Right lung (tissue), 2 donors: ENCODE measurements at regions not wholly inside any gene's neighbourhood (a gene's known extent, or its start where the extent isn't known, plus 50 kb on each side); places are given as distances from the start of the nearest gene placed in this dataset.

ENCODE experiments used
- DNase-seq, 2 donors: peaks; one replicate each; pipeline ENCODE4 v3.0.0-alpha.2; 2013

DNA sequence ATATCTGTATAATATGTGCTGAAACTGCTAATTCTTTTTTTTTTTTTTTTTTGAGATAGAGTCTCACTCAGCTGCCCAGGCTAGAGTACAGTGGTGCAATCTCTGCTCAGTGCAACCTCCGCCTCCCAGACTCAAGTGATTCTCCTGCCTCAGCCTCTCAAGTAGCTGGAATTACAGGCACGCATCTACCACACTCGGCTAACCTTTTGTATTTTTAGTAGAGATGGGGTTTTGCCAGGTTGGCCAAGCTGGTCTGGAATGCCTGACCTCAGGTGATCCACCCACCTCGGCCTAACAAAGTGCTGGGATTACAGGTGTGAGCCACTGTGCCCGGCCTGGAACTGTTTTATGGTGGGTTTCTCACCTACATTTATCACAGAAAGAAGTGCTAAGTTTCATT lies 307.8 kb upstream of the STT3B start:
- no peak for DNase-seq

DNA sequence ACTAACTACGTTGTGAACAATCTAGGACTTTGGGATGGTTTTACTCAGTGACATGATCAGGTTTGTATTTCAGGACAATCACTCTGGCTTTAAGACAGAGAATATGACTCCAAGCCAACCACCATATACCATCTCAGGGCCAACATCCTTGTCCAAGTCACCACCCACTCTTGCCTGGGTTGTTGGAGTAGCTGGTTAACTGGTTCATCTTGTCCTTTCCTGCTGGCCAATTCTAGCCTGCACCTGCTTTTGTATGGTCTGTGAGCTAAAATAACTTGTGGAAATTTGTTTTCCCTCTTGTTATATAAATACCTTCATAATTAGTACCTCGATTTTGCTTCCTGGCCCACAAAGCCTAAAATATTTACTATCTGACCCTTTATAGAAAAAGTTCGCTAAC lies 306.8 kb upstream of the STT3B start:
- no peak for DNase-seq

DNA sequence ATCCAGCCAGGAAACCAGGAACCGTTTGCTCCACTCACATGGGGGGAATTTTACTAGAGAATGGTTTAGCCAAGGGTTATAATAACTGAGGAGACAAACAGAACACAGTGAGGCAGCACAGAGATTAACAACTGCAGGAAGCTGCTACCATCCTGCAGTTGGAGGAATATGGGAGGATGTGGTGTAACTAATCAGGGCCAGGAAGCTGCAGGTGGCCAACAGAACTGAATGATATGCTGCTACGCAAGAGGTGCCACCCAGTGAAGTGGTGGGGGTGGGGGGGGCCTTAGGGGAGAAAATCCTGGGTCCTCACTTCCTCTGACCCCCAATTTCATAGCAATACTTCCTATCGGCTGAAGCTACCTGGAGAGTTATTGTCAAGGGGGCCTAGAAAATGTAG lies 306.4 kb upstream of the STT3B start:
- no peak for DNase-seq

DNA sequence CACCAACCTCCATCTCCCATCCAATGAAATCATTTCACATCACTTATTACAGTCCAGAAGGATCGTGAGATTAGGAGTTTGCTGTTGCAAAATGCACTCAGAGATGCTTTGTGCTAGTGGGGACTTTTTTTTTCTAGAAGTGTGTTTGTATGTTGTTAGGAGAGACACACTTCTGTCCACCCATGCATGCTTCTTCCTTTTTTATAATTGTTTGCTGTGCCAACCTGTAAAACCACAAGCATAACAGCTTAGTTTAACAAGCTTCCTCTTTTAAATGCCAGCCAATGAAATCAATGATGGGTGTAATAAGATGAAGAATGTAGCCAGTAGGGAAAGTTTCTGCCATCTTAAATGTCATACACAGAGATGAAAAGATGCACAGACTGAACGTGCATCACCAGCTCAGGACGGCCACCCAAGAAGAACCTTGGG lies 305.6 kb upstream of the STT3B start:
- DNase-seq: no peak

DNA sequence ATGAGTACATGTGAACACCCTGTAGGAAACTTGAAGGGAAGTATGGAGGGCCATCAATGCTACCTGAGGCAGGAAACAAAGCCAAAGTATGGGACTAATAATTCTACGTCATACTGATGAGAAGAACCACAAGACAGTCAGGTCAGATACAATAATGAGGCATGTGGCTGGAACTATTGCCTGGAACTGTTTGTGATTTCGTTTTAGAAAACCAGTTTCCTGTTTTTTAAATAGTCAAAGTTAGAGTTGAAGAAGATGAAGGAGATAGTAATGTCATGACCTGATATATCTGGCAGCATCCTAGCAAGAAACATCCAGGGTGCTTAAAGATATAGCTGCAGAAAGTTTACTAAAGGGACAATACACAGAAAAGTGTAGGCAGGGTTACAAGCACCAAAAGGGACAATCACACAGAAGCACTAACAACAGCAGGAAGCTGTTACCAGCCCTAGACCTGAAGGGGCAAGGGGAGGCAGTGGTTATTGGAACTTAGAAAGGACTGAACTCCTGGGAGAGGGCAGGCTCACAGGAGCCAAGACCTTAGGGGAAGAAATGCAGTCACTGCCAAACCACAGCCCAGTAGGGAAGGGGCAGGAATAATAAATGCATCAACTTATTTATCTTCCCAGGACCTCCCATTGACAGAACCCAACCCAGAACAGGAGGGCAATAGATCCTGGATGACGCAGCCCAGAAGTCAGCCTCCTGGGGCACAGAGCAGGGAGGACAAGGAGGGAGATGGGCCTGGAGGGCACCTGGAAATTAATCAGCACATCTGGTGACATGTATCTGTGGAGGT lies 302.1 kb upstream of the STT3B start:
- DNase-seq: no peak

DNA sequence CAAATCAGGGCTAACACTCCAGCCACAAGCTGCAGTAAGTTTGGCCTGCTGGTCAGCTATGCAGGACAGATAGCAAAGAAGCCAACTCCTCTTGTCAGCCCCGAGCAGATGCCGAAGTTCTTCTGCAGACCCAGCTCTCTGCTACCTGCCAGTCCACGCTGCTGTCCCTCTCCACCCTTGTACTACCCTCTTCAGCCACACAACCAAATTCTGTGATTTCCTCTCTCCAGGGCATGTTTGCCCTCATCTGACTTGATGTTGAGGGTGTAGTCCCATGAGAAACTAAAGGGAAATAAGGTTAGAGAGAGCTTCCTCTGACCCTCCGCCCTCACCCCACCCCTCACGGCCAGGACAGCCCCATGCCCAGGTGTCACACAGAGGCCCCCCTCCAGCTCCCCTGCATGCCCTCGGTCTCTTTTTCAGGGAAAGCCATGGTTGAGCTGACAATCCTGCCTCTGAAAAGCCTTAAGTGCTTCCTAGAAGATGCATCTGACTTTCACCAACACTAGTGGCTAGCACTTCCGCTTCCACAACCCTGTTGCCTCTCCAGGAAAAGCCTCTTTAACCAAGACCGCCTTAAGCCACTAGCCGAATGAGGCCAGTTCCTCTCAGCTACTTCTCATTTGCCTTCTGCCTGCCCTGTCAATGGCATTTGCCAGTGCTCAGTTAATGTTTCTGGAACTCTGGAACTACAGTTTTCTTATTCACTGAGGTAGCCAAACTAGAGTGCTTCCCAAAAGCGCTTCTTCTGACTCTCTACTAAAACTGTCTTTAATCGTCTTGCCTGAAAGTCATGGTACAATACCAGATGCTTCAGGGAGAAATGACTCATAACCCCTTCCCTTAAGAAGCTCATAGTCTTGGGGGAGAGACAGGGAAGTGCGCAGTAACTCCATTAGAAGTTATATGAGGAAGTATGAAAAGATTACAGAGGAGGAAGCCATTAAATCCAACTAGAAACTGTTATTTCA lies 300.4 kb upstream of the STT3B start:
- DNase-seq: no peak

DNA sequence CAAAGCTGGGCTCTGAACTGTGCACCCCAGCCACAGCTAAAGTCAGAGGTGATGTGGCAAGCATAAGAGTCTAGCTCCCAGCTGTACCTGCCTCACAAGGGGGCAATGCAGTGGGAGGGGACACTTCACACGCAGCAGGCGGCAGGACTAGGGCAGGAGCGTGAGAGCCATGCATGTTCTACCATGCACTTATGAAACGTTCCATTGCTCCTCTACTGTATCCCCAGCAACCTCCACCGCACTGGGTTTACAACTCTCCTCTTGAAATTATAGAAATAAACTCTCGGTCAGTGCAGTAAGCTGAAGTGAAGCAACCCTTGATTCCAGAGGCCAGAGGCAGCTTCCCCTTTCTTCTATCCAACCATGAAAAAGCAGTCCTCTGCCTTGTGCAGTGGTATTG lies 298.6 kb upstream of the STT3B start:
- no peak for DNase-seq

DNA sequence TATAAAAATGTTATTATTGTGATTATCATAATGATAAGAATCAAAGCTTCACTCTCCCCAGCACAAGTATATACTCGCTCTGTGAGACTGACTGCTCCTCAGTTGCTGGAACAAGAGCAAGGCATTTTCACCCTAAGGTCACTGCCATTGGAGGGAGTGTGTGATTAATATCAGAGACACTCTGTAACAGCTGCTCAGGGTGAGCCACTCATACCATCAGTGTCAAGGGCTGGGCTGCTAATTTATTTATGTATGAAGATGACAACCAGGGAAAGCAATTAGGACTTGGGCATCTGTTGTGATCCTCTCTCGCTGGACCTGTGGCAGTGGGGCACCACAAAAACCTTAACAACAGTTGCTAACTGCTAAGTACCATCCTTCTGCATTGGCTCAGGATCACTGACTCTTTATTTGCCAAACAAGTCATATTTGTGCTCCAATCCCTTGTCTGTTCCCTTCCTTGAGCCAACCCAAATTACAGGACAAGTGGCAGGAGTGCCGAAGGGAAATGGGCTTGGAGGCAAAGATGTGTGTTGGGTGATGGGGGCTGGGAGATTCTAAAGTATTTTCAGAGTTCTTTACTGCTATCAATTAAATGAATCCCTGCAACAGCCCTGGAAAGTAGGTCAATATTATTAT lies 297.5 kb upstream of the STT3B start:
- no peak for DNase-seq

DNA sequence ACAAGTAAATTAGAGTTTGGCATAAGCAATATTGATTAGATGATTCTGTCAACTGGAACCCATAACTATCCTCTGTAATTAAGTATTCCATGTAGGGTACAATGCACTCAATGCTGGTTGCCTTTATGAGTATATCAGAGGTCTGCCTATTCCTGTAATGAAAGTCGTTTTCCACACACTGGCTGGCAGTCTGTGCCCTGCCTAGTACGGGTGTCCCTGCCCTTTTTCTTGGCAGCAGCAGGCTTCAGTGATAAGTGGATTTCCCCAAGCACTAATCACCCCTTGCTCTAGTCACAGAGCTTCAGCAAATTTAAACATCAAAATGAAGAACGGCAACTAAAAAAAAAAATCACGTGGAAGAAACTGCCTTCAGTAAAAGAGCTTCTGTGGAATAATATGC lies 294.8 kb upstream of the STT3B start:
- DNase-seq: no peak

DNA sequence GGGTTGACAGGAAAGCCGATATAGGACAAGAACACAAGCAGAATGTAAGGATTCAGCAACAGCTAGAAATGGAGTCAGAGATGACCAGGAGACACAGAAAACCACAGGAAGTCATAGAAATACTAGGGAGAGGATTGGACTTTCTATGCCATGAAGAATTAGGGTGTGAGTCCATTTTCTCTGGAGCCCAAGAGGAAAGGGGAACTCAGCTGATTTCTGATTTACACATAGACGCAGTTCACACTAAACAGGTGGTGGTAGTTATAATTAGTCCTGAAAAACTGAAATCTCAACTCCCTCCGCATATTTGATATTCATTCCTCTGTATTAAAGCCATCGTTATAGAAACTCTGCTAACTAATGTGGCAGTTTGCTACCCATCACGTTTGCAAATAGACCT lies 292.7 kb upstream of the STT3B start:
- no peak for DNase-seq

DNA sequence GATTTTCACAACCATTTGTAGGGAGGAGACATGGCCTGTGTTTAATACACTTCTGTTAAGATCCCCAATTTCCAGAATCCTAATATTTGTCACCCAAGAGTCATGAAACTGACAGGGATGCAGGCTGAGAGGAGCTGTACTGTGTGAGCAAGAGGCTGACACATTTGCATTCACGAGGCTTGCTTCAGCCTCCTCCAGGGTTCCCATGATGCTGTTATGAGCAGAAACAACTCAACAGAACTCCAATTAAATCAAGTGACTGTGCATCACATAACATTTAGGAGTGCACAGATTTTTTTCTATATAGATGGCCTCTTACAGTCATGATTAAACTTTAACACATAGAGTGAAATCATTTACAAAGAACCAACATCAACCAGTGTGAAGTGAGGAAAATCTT lies 292.3 kb upstream of the STT3B start:
- DNase-seq: no peak

DNA sequence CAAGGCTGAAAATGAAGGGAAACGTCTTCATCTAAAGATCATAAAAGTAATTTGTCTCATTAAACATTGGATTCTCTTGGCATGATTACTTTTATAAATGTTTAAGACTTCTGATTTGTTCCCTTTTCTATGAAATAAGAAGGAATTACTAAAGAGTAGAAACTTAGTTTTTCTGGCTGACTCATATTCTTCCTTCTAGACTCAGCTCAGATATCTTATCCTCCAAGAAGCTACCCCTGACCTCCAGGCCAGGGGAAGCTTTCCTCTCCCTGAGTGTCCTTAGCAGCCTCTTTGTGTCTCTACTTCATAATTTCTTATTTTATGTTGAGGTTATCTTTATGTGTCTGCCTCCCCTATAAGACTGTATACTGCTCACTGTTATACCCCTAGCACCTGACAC lies 291.9 kb upstream of the STT3B start:
- no peak for DNase-seq

DNA sequence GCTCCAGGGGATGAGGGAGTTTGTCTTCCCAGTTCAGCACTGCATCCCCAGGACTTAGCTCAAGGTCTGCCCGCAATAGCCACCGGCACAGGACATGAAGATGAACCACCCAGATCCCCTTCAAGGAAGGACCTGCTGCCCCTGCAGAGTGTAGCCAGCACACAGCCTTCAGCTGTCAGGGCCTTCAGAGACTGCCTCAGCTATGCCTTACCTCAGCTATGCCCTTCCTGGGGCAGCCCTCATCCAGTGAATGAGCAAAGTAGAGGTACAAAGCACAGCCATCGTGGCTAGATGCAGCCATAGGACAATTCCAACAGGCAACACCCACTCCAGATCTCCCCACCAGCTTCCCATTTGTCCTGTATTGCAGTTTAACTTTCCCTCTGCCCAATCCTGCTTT lies 291.2 kb upstream of the STT3B start:
- no peak for DNase-seq

DNA sequence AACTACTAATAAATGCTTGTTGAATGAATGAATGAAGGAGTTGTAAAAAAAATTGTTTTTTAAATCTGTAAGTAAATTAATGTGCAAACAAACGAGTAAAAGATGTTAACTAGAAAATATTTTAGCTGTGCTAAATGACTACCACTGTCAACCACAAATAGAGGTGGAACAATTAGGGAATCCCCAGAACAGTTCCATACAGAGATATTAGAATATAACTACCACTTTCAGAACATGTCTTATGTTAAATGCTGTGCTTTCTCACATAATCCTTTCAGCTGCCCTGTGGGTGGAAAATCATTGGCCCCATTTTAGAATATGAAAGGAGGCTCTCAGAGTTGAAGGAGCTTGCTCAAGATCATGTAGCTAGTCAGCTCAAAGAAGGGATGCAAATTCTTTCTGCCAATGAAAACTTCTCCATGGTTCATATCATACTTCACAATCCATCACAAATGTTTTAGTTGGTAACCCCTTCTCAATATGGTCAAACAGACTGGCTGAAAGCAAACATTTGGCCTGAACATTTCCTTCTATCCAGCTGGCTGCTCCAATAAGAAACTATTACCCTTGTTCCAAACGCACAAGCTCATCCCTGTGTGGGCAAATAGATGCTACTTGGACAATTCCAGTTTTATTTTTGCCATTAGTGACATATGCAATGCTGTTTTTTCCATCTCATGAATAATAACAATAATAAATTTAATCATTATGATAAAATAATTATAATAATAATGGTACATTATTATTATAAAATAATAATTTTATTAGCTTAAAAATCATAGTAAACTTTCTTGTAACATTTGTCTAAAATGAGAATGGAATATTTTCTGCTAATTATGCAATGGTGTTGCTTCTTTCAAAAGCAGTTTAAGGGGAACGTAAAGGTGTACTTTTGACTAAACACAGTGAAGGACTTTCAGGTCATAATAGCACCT lies 290.4 kb upstream of the STT3B start:
- no peak for DNase-seq

DNA sequence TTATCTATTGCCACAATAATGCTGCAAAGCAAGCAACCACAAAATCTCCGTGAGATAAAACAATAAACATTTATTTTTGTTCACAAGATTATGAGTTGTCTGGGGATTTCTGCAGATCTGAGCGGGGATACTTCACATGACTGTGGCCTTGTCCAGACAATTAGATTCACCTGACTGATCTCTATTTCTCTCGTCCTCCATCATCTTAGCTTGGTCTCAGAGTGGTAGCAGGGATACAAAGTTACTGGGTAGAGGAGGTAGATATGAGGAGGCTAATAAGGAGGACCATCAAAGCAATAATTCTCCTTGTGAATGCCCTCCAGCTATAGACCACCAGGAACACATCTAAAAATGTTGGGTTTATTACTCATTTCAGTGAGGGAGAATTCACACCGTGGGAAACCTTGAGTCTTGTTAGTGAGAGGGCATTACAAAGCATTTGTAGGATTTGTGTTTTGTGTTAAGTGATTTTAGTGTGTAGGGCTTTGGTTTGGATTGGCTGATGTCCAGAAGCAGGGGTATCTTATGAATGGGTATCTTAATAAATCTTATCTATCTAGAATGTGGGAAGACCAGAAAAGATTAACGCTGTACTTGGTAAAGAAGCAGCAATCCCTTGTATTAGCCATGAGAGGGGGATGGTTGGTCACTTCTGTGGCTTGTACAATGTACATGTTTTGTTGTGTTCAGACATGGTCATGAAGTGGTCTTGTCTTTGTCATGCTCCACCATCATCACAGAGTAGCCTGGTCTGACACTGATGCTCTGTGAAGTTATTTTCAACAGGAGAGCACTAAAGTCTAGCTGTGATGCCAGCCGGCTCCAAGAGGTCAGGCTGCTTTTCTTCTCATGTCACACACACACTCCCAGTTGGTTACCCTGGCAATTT lies 287.6 kb upstream of the STT3B start:
- DNase-seq: no peak

DNA sequence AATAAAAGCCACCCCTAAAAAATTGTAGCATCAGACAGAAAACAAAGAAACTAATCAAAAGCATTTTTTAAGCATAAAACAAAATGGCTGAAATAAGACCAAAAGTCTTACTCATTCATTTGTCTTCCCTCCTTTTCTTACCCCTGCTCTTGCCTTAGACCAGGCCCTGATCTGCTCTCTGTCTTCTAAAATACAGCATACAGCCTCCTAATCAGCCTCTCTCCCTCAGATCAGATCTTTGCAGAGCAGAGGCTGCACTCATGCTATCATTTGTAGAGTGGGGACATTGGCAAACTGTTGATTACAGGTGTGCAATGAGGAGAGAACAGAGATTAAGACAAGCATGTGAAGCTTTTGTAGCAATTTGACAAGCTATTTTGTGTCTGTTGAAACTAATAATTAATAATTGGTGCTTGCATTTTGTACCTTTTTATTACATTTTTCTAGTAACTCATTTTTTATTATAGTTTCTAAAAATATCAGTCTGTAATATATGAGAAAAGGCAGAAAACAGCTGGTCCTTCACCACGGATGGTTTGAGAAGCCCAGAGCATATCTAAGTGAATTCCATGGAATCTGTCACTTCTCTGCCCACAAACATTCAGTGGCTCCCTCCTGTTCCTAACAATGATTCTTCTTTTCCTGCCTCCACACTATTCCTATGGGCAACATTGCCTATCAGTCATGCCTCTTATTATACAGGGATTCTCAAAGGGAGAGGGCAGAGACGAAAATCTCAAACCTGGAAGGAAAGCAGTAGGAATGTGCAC lies 286.2 kb upstream of the STT3B start:
- DNase-seq: no peak

DNA sequence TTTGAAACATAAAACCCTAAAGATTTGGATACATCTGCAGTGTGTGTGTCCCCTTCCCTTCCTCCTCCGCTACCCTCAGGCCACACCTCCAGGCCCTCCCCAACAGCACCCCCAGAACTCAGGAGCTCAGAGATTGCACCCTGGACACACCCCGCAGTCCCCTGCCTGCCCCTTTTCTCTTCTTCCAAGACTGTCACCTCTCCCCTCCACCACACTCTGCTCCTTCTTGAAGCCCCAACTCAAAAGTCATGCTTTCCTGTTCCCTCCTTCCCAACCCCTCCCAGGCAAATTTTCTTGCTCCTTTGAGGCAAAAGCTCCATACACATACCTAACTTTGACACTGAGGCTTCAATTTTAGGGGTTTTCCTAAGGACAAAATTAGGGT lies 285.7 kb upstream of the STT3B start:
- no peak for DNase-seq

DNA sequence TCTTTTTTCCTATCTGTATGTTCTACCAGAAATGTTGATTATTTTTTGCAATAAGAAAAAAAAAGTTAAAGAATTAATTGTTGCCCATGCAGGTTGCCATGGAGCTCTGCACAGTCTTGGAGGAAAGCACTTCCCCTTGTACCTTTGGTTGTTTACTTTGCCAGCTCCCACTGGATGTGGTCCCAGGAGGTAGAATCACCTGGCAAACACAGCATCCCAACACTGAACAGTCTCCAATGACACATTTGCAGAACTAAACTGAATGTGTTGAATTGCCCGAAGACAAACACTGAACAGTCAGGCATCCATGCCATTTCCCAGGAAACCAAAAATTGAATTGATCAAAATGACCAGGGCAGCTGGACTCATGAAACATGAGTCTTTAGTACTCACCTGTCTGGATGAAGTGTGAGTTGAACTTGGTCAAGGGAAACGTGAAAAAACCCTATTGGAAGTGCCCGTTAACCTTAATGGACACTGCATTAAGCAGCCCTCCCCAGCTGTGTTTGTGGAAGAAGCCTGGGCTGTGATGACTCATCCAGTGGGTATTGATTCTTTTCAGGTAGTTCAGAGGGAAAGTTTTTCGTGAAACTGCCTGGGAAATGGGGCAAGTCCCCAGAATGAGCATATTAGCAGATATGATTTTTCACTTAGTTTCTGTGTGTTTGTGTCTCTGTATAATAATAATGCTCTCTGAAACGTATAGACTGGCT lies 284.7 kb upstream of the STT3B start:
- DNase-seq: no peak

DNA sequence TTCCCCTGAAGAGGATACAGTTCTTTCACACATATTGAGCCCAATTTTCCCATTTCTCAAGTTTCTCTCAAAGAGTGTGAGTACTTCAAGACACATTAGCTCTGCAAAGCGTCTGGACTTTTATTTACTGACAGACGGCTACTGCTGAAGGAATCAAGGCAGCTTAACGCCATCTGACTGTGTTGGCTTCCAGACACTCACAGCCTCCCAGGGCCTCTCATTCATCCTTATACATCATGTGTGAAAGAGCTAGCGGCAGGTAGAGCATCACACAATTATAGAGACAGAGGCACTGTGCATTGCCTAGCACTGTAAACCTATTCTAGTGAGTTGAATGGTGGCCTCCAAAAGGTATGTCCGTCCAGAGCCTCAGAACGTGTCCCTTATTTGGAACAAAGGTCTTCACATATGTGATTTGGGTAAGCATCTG lies 284.1 kb upstream of the STT3B start:
- DNase-seq: no peak
